KMS-11 (cell line): ENCODE measurements at regions not wholly inside any gene's neighbourhood (a gene's known extent, or its start where the extent isn't known, plus 50 kb on each side); places are given as distances from the start of the nearest gene placed in this dataset.
"Not testable (repeated sequence)": the region's sequence is repeated elsewhere in the genome, so short reads cannot be mapped to it uniquely, and the experiment has no call there.

Source experiments
- H2AFZ ChIP-seq: fragments of 200-600 bp; sonication (generic); 2 replicates; pipeline ENCODE4 v1.6.1; 2016; ENCODE audit warnings: antibody characterized with exemption, mixed run types, low read depth
- H3K27ac ChIP-seq: fragments of 200-600 bp; sonication (generic); 2 replicates; pipeline ENCODE4 v1.6.1; 2016; ENCODE audit warnings: mild to moderate bottlenecking, mixed run types
- H3K27me3 ChIP-seq: fragments of 200-600 bp; sonication (generic); 2 replicates; pipeline ENCODE4 v1.6.1; 2017; ENCODE audit warnings: mild to moderate bottlenecking, low read depth, mixed run types, moderate library complexity; ENCODE audit not compliant: insufficient read depth
- H3K36me3 ChIP-seq: fragments of 200-600 bp; sonication (generic); 2 replicates; pipeline ENCODE4 v1.6.1; 2017; ENCODE audit warnings: mild to moderate bottlenecking, mixed run types; ENCODE audit not compliant: insufficient read depth
- H3K4me1 ChIP-seq: fragments of 200-600 bp; sonication (generic); 2 replicates; pipeline ENCODE4 v1.6.1; 2016; ENCODE audit warnings: mild to moderate bottlenecking, low read depth, mixed run types; ENCODE audit not compliant: poor library complexity, severe bottlenecking
- H3K4me2 ChIP-seq: fragments of 200-600 bp; sonication (generic); 2 replicates; pipeline ENCODE4 v1.7.0; 2016; ENCODE audit warnings: mild to moderate bottlenecking, mixed run types
- H3K4me3 ChIP-seq: fragments of 200-600 bp; sonication (generic); IDR thresholded peaks from 2 replicates; pipeline ENCODE4 v1.6.1; 2017; ENCODE audit warnings: low read depth, low read length, mixed read lengths; ENCODE audit not compliant: insufficient read depth
- H3K79me2 ChIP-seq: fragments of 200-600 bp; sonication (generic); 2 replicates; pipeline ENCODE4 v1.6.1; 2016; ENCODE audit warnings: low read depth, mixed run types; ENCODE audit not compliant: insufficient read depth
- H3K9ac ChIP-seq: fragments of 200-600 bp; sonication (generic); 2 replicates; pipeline ENCODE4 v1.6.1; 2016; ENCODE audit warnings: mild to moderate bottlenecking, mixed run types
- H4K20me1 ChIP-seq: fragments of 200-600 bp; sonication (generic); 2 replicates; pipeline ENCODE4 v1.6.1; 2016; ENCODE audit warnings: mild to moderate bottlenecking, mixed run types; ENCODE audit not compliant: insufficient read depth
- TF ChIP-seq, protein P1 (sequence below): fragments of 200-600 bp; sonication (generic); conservative IDR thresholded peaks from 2 replicates; pipeline ENCODE4 v1.6.1; 2017; ENCODE audit warnings: low read depth, mild to moderate bottlenecking, antibody characterized with exemption, low read length, moderate library complexity, mixed read lengths

DNA sequence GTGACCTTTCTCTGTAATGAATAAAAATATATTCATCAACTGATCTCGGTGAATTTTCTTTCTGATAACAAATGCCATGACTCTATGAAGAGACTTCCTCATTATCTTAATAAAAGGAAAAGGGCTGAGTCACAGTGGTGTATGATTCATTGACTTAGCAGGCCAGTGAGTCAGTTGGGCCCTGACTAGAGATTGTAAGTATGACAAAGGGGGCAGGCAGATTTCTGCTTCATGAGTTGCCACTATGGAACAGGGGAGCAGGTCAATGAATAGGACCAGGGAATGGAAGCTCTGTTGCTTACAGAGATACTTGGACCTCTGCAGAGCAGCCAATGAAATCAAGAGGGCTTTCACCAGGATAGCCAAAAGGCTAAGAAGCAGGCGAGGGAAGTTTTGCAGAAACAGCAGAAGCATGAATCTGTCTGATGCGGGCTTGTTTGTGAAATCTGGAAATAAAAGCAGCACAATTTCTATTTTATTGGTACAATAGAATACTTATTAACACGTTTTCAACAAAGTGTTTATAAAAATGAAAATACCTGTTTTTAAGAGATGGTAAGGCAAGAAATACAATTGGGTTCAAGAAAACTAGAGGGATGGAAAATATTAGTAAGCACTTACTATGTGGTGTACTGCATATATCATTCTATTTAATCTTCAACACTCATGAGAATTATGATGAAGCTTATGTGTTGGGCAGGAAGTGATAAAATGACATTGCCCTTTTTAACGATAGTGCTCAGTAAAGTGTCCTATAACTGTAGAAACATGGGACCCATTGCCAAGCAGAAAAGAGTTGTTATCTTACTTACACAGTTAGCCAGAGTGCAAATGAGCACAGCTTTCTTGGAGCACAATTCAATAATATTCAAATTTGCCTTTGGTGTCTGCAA lies 169.8 kb upstream of the MYRIP start:
- Histone ChIP-seq H3K27ac (no peak overlapping the region), H2AFZ (no peak overlapping the region), H3K9ac (no peak overlapping the region), H4K20me1 (no peaks in the 10 kb centered on the region), H3K4me1 (no peaks in the 10 kb centered on the region), H3K4me3 (no peak overlapping the region), H3K79me2 (no peaks in the 10 kb centered on the region), H3K4me2 (no peak overlapping the region), H3K36me3 (no peaks in the 10 kb centered on the region), H3K27me3 (no peaks in the 10 kb centered on the region)
- TF ChIP-seq, protein P1, sequence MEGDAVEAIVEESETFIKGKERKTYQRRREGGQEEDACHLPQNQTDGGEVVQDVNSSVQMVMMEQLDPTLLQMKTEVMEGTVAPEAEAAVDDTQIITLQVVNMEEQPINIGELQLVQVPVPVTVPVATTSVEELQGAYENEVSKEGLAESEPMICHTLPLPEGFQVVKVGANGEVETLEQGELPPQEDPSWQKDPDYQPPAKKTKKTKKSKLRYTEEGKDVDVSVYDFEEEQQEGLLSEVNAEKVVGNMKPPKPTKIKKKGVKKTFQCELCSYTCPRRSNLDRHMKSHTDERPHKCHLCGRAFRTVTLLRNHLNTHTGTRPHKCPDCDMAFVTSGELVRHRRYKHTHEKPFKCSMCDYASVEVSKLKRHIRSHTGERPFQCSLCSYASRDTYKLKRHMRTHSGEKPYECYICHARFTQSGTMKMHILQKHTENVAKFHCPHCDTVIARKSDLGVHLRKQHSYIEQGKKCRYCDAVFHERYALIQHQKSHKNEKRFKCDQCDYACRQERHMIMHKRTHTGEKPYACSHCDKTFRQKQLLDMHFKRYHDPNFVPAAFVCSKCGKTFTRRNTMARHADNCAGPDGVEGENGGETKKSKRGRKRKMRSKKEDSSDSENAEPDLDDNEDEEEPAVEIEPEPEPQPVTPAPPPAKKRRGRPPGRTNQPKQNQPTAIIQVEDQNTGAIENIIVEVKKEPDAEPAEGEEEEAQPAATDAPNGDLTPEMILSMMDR, result no peak

DNA sequence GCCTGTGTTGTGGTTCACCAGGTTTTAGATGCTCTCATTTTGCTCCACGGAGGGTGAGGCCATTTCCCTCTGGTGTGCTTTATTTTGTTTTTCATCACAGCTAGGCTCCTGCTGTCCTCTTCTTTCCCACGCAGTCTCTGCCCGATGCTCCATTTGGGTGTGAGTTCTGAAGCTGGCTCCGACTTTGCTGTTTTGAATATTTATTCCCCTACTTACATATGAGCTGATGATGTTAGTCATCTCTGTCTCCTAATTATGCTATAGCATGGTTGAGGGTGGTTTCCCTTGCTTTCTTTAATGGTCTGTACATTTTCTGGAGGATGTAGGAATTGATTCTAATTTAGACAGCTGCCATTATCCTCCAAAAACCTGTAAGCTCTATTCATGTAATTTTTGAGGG lies 168.1 kb upstream of the MYRIP start:
- Histone ChIP-seq H3K9ac (no peak overlapping the region), H2AFZ (no peak overlapping the region)

DNA sequence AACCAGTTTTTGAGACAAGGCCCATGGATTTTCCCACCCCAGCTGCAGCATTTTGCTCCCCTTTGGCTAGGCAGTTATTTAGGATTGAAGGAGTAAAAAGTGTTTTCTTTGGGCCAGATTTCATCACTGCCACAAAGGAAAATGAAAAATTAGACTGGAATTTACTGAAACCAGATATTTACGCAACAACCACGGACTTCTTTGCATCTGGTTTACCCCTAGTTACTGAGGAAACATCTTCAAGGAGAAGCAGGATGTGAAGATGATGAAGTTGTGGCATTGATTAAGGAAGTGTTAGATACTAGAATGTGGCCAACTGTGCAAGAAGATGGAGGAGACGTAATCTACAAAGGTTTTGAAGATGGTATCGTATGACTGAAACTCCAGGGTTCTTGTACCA lies 165.2 kb upstream of the MYRIP start:
- Histone ChIP-seq H3K9ac (no peak overlapping the region), H3K4me3 (no peak overlapping the region), H3K27me3 (no peaks in the 10 kb centered on the region), H3K4me2 (no peak overlapping the region), H4K20me1 (no peaks in the 10 kb centered on the region), H3K36me3 (no peaks in the 10 kb centered on the region), H3K27ac (no peak overlapping the region), H3K79me2 (no peaks in the 10 kb centered on the region), H2AFZ (no peak overlapping the region), H3K4me1 (no peaks in the 10 kb centered on the region)
- TF ChIP-seq, protein P1, result no peak

More for the DNA sequence above, 168.1 kb upstream of the MYRIP start:
- Histone ChIP-seq H4K20me1 (no peaks in the 10 kb centered on the region), H3K4me2 (no peak overlapping the region), H3K4me1 (no peaks in the 10 kb centered on the region), H3K4me3 (no peak overlapping the region), H3K36me3 (no peaks in the 10 kb centered on the region), H3K27me3 (no peaks in the 10 kb centered on the region), H3K27ac (no peak overlapping the region), H3K79me2 (no peaks in the 10 kb centered on the region)
- TF ChIP-seq, protein P1, result no peak

DNA sequence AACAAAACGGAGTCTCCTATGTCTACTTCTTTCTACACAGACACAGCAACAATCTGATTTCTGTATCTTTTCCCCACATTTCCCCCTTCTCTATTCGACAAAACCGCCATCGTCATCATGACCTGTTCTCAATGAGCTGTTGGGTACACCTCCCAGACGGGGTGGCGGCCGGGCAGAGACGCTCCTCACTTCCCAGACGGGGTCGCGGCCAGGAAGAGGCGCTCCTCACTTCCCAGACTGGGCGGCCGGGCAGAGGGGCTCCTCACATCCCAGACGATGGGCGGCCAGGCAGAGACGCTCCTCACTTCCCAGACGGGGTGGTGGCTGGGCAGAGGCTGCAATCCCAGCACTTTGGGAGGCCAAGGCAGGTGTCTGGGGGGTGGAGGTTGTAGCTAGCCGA lies 158.2 kb upstream of the MYRIP start:
- not testable (repeated sequence) for H3K27me3 ChIP-seq, H4K20me1 ChIP-seq

More for the DNA sequence above, 158.2 kb upstream of the MYRIP start:
- not testable (repeated sequence) for H3K4me1 ChIP-seq, H3K27ac ChIP-seq, H3K36me3 ChIP-seq, H3K79me2 ChIP-seq, H2AFZ ChIP-seq, H3K4me2 ChIP-seq, H3K9ac ChIP-seq, H3K4me3 ChIP-seq
